Right renal pelvis (tissue), 4 donors: ENCODE measurements at regions not wholly inside any gene's neighbourhood (a gene's known extent, or its start where the extent isn't known, plus 50 kb on each side); places are given as distances from the start of the nearest gene placed in this dataset.
"Not testable (repeated sequence)": the region's sequence is repeated elsewhere in the genome, so short reads cannot be mapped to it uniquely, and the experiment has no call there.

Source experiments
- DNase-seq, 4 donors: peaks; one replicate each; pipeline ENCODE4 v3.0.0-alpha.2; 2013; ENCODE audit warnings: low read depth in 4 of 4, low spot score in 3 of 4, missing footprints in 1 of 4

- DNase-seq, result no peak
Measured at GRCh38 chr2:192515937-192516336, 321.2 kb upstream of the TMEFF2 start.

DNA sequence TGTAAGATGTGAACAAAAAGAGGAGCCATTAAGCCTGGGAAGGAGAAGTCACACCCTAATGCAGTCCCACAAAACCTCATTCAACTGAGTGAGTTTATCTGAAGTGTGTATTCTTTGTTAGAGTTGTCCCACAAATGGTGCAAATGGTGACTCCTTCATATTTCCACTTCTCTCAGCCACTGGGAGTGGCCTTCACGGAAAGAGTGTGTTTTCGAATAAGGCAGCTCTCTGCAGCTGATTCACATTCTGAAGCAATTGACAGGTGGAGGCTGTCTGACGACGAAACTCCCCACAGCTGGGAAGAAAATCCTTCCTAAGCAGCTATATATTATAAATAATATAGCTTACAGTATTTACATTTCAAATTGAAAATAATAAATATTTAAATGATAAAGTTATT lies 318.8 kb upstream of the TMEFF2 start:
- DNase-seq, result no peak

GRCh38 chr2:192507836-192508450 lies 313.2 kb upstream of the TMEFF2 start:
- DNase-seq, result not testable (repeated sequence)

DNA sequence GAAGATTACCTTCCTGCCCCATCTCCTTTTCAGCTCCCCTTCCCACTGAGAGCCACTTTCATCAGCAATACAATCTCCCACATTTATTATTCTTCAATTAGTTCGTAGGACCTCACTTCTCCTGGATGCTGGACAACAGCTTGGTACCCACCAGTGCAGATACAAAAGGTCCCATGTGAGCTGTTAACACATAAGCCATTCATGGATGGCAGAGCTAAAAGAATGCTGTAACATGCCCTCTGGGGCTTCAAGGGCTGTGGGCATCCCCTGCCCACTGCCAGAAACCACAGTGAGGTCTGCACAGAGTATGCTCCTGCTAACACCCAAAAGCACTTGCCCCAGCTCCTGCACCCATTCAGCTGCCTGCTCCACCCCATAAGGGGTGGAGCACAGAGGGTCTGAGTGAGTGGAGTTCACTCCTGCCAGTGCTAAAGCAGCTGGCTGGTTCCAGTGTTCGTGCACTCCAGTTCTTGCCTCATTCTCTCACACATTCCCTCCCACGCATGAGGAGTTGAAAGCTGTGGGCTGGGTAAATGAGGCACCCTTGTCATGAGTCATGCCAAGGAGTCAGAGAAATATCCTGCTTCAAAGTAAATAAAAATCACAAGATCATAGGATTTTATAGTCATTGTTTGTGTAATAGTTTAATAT lies 305.9 kb upstream of the TMEFF2 start:
- DNase-seq, result no peak

- no peak for DNase-seq
Measured at GRCh38 chr2:192499476-192499875, 304.7 kb upstream of the TMEFF2 start.

DNA sequence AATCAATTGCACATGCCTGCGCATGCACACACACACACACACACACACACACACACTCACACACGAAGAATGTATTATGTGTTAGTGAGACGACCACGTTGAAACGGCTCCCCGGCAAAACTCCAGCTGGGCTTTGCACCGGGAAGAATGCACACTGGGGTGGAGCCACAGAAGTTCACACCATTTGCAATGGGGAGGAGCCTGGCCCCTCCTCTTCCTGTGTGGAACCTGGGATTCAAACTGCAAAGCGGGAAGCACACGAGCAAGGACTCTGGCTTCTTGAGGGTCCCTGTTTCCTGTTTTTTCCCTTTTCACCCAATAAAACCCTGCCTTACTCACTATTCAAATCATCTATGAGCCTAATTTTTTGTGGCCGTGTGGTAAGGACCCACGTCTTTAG lies 304.0 kb upstream of the TMEFF2 start:
- DNase-seq, result no peak

DNA sequence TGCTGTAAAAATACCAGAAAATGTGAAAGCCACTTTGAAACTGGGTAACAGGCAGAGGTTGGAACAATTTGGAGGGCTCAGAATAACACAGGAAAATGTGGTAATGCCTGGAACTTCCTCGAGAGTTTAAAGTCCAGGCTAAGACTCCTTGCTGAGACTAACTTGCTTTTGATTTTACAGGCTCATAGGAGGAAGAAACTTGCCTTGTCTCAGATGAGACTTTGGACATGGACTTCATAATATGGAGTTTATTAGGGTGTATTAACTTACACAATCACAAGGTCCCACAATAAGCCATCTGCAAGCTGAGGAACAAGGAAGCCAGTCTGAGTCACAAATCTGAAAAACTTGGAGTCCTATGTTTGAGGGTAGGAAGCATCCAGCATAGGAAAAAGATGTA lies 293.4 kb upstream of the TMEFF2 start:
- DNase-seq, result not testable (repeated sequence)

- DNase-seq, result no peak
Measured at GRCh38 chr2:192487636-192488035, 292.9 kb upstream of the TMEFF2 start.

GRCh38 chr2:192484903-192485302 lies 290.2 kb upstream of the TMEFF2 start:
- DNase-seq, result no peak

DNA sequence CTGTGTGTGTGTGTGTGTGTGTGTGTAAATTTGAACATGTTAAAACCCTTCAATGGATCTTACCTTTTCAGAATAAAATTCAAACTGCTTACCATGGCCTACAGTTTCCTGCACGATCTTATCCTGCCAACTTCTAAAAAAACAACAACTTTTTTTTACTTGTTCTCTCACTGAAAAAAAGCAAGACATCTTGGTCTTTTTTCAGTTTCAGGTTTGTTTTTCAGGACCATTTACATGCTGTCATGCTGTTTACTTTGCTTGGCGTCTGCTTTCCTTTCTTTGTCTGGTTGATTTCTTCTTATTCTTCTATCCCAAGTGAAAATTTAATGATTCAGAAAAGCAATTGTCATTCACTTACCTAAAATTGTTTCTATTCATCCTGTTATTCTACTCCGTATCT lies 286.3 kb upstream of the TMEFF2 start:
- DNase-seq, result no peak

GRCh38 chr2:192473331-192473730 lies 278.6 kb upstream of the TMEFF2 start:
- no peak for DNase-seq

DNA sequence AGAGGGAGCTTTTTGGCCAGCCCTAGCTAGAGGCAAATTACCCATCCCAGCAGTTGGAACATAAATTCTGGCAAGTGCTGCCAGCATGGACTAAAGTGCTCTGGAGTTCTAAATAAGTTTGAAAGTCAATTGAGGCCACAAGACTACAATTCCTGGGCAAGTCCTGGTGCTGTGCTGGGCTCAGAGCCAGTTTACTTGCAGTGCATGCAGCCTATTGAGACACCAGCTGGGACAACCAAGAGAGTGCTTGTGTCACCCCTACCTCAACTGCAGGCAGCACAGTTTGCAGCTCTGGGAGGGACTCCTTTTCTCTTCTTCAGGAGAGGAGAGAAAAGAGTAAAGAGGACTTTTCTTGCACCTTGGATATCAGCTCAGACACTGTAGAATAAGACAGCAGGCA lies 277.2 kb upstream of the TMEFF2 start:
- no peak for DNase-seq

DNA sequence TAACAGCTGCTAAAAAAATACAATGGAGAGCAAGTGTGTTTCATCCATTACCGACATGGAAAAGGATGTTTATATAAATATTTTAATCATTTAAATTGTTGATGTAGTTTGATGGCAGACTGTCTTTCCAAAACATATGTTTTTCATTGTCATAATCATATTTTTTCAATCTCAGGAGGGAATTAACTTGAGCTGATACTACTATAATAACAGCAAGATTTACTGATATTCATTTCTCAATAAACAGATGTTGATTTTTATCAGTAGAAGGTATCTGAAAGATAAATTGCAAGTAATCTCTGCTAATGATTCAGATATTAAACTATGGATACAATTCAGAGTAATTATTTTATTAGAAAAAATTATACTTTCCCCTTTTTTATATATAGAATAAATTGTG lies 274.9 kb upstream of the TMEFF2 start:
- DNase-seq, result no peak

DNA sequence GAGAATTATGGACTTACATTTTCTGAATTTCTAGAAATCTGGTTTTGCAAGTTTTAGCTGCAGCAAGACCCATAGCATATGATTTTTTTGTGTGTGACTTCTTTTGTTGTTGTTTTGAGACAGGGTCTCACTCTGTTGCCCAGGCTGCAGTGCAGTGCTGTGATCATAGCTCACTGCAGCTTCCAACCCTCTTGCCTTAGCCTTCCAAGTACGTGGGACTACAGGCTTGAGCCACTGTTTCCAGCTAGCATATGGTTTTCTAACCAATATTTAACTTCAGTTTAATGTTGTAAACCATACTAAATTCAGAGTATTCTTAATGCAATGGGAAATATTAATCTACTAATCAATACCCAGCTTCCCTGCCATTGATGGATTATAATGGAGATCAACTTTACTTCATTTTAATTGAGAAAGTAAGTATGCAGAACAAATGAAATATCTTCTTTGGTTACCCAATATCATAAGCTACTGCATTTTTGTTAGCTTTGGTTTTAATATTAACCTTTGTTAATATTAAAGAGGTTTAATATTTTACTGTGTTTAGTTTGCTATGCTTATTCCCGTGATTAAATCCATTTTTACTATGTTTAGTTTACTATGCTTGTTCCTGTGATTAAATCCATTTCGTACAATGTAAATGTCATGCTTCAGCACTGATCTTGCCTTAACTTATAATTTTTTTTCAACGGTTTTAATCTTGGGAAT lies 273.4 kb upstream of the TMEFF2 start:
- no peak for DNase-seq

GRCh38 chr2:192465141-192465540 lies 270.4 kb upstream of the TMEFF2 start:
- DNase-seq, result no peak

DNA sequence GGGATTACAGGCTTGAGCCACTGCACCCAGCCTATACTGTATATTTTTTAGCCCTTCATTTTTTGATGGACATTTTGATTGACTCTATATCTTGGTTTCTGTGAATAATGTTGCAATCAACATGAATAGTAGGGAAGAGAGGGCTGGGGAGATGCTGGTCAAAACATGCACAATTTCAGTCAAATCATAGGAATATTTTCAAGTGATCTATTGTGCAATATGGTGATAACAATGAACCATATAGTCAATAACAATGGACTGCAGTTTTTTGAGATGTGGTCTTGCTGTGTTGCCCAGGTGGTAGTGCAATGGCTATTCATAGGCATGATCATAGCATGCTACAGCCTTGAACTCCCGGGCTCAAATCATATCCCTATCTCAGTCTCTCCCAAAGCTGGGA lies 264.7 kb upstream of the TMEFF2 start:
- DNase-seq, result no peak

DNA sequence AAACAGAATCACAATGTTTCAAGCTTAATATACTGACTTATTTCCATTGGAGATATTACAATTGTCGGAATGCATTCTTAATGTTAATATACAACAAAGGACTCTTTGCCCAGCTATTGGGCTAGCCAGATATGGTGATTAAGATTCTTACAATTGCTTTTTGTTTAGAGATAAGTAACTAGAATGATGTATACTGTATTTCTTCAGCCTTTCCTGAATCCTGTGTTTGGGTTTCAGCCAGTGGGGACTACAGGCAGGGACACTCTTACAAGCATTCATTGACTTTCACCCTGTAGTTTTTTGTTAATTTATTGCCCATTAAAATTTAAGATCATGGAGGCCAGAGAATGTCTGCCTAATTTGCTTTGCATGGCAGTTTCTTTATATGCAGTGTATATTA lies 254.1 kb upstream of the TMEFF2 start:
- DNase-seq, result no peak

- no peak for DNase-seq
Measured at GRCh38 chr2:192444286-192444838, 249.6 kb upstream of the TMEFF2 start.

DNA sequence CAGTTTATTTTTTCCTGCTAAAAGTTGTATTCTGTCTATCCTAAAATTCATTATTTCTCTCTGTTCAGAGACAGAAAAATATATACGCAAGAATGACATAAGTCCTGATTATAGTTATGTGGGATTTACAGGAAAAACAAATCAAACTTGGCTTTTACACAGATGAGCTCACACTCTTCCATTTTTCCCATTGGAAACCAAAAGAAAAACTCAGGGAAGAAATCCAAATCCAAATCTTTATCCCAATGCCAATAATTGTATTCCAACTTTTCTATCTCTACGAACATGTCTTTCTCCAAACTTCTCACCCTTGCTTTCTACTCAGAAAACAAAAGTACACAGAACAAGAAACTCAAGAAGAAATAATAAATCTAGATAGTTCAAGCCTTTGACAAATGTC lies 249.1 kb upstream of the TMEFF2 start:
- DNase-seq, result no peak

- no peak for DNase-seq
Measured at GRCh38 chr2:192438239-192438638, 243.5 kb upstream of the TMEFF2 start.

GRCh38 chr2:192437653-192438052 lies 242.9 kb upstream of the TMEFF2 start:
- no peak for DNase-seq

DNA sequence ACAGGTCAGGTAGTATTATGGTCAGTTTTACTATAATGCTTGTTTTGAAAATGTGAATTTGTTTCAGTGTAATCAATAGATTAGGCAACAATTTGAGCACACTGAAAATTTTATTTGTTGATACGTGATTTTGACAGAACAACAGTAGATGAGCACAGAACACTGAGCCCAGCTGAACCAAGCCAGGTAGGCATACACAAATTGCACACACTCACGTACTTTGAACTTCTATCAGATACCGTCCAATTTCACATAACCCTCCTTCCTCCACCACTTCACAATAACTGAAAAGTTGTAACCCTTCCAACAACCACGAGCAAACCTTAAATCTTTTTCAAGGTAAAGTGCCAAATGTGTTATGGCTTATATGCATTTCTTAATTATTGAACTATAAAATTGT lies 229.5 kb upstream of the TMEFF2 start:
- DNase-seq, result no peak
